Esophagus squamous epithelium (tissue), 5 donors: ENCODE measurements at regions not wholly inside any gene's neighbourhood (a gene's known extent, or its start where the extent isn't known, plus 50 kb on each side); places are given as distances from the start of the nearest gene placed in this dataset.

ENCODE experiments used
- DNase-seq: peaks from one replicate; lab custom pipeline; 2025; lab: John Stamatoyannopoulos, UW
- H3K27ac ChIP-seq, 4 donors: fragments of 200-600 bp; sonication (generic); one replicate each; pipeline ENCODE4 v1.5.1; 2016 to 2019; ENCODE audit warnings: mild to moderate bottlenecking in 1 of 4
- H3K27me3 ChIP-seq, 4 donors: fragments of 200-600 bp; sonication (generic); 1 replicate in 3 of 4; 2 replicates in 1 of 4; pipeline versions ENCODE4 v1.5.1 to v1.6.0; 2017 to 2021; ENCODE audit warnings: antibody characterized with exemption in 1 of 4
- H3K36me3 ChIP-seq, 3 donors: fragments of 200-600 bp; sonication (generic); one replicate each; pipeline ENCODE4 v1.5.1; 2016 to 2019
- H3K4me1 ChIP-seq, 3 donors: fragments of 200-600 bp; sonication (generic); one replicate each; pipeline ENCODE4 v1.5.1; 2017 to 2019
- H3K4me3 ChIP-seq, 4 donors: fragments of 200-600 bp; sonication (generic); 1 replicate in 3 of 4; 2 replicates in 1 of 4; pipeline ENCODE4 v1.5.1; 2016 to 2019; ENCODE audit warnings: mild to moderate bottlenecking in 2 of 4, moderate library complexity in 1 of 4
- H3K9me3 ChIP-seq, 3 donors: fragments of 200-600 bp; sonication (generic); one replicate each; pipeline ENCODE4 v1.5.1; 2016 to 2019
- CTCF ChIP-seq, 6 experiments: fragments of 450-650 bp in 4 of 6; fragments of 200-600 bp in 2 of 6; sonication (generic) in 2 of 6; IDR thresholded peaks; one replicate each; pipeline ENCODE4 v1.5.1; 2016 to 2019; ENCODE audit warnings: antibody characterized with exemption in 6 of 6, mild to moderate bottlenecking in 4 of 6, moderate library complexity in 4 of 6
- POLR2A ChIP-seq, 4 donors: fragments of 450-650 bp; IDR thresholded peaks; one replicate each; pipeline ENCODE4 v1.6.1; 2017; ENCODE audit warnings: antibody characterized with exemption in 4 of 4, mild to moderate bottlenecking in 4 of 4, moderate library complexity in 3 of 4
- WGBS, 2 donors: methylation state at CpG; one replicate each; pipeline ENCODE4 v1.1.5; 2018; 5-methylcytosine and 5-hydroxymethylcytosine counted together
- intact Hi-C: fragments of 100-400 bp; cut with DNase I; formaldehyde crosslinking; loops from one replicate; pipeline ENCODE4 v1.15.0; 2022
- donor health status: DM: yes; HTN: yes; CAD: no.

GRCh38 chr3:154889227-154889634 lies 190.9 kb upstream of the MME start:
- Histone ChIP-seq H3K27me3 (no peaks in the 10 kb centered on the region), H3K4me1 (no peaks in the 10 kb centered on the region), H3K27ac (no peak overlapping the region), H3K9me3 (peaks cover 0 to 6% (median 0%) of the 10 kb centered on the region in 3 donors), H3K4me3 (no peak overlapping the region), H3K36me3 (no peaks in the 10 kb centered on the region)
- DNase-seq: no peak
- intact Hi-C loops: no loop called here
- WGBS, 2 donors: 71% methylated on average over 3 of the region's 36 CpGs; no CpG with 5 or more reads in 1 of the 2 donors
- no peak for TF ChIP-seq CTCF (IDR thresholded peaks at IDR 0.05)
- TF ChIP-seq POLR2A (IDR thresholded peaks at IDR 0.05): no peak

- intact Hi-C loops: no loop called here
- Histone ChIP-seq H3K36me3 (no peaks in the 10 kb centered on the region), H3K27ac (no peak overlapping the region), H3K9me3 (peaks cover 0 to 6% (median 0%) of the 10 kb centered on the region in 3 donors), H3K4me3 (no peak overlapping the region), H3K27me3 (no peaks in the 10 kb centered on the region), H3K4me1 (no peaks in the 10 kb centered on the region)
- DNase-seq: no peak
- TF ChIP-seq POLR2A (IDR thresholded peaks at IDR 0.05) (no peak), CTCF (IDR thresholded peaks at IDR 0.05) (no peak)
- WGBS, 2 donors: 89 to 97% methylated on average over 3 of the region's 3 CpGs
Measured at GRCh38 chr3:154887869-154888268, 192.2 kb upstream of the MME start.

- WGBS, 2 donors: 17 to 36% methylated on average over 3 of the region's 3 CpGs
- no peaks in the 10 kb centered on the region for H3K27me3 ChIP-seq
- peaks cover 0 to 6% (median 0%) of the 10 kb centered on the region in 3 donors for H3K9me3 ChIP-seq
- H3K4me3 ChIP-seq: no peak overlapping the region
- TF ChIP-seq POLR2A (IDR thresholded peaks at IDR 0.05) (no peak), CTCF (IDR thresholded peaks at IDR 0.05) (no peak)
- H3K27ac ChIP-seq: no peak overlapping the region
- H3K4me1 ChIP-seq: no peaks in the 10 kb centered on the region
- no peak for DNase-seq
- no peaks in the 10 kb centered on the region for H3K36me3 ChIP-seq
- intact Hi-C loops: no loop called here
Measured at GRCh38 chr3:154886437-154886836, 193.7 kb upstream of the MME start.

GRCh38 chr3:154885418-154885817 lies 194.7 kb upstream of the MME start:
- no peak overlapping the region for H3K27ac ChIP-seq
- no peaks in the 10 kb centered on the region for H3K27me3 ChIP-seq
- TF ChIP-seq POLR2A (IDR thresholded peaks at IDR 0.05) (no peak), CTCF (IDR thresholded peaks at IDR 0.05) (no peak)
- H3K4me3 ChIP-seq: no peak overlapping the region
- WGBS, 2 donors: 82 to 87% methylated on average over 3 of the region's 3 CpGs
- H3K4me1 ChIP-seq: no peaks in the 10 kb centered on the region
- no peaks in the 10 kb centered on the region for H3K36me3 ChIP-seq
- intact Hi-C loops: no loop called here
- DNase-seq: no peak
- H3K9me3 ChIP-seq: peaks cover 0 to 6% (median 0%) of the 10 kb centered on the region in 3 donors

GRCh38 chr3:154884952-154885351 lies 195.2 kb upstream of the MME start:
- Histone ChIP-seq H3K27ac (no peak overlapping the region), H3K4me3 (no peak overlapping the region), H3K4me1 (no peaks in the 10 kb centered on the region), H3K36me3 (no peaks in the 10 kb centered on the region), H3K9me3 (peaks cover 0 to 6% (median 0%) of the 10 kb centered on the region in 3 donors), H3K27me3 (no peaks in the 10 kb centered on the region)
- TF ChIP-seq POLR2A (IDR thresholded peaks at IDR 0.05) (no peak), CTCF (IDR thresholded peaks at IDR 0.05) (no peak)
- intact Hi-C loops: no loop called here
- DNase-seq: no peak
